ENCODE measurements at regions not wholly inside any gene's neighbourhood (a gene's known extent, or its start where the extent isn't known, plus 50 kb on each side); places are given as distances from the start of the nearest gene placed in this dataset.

DNA sequence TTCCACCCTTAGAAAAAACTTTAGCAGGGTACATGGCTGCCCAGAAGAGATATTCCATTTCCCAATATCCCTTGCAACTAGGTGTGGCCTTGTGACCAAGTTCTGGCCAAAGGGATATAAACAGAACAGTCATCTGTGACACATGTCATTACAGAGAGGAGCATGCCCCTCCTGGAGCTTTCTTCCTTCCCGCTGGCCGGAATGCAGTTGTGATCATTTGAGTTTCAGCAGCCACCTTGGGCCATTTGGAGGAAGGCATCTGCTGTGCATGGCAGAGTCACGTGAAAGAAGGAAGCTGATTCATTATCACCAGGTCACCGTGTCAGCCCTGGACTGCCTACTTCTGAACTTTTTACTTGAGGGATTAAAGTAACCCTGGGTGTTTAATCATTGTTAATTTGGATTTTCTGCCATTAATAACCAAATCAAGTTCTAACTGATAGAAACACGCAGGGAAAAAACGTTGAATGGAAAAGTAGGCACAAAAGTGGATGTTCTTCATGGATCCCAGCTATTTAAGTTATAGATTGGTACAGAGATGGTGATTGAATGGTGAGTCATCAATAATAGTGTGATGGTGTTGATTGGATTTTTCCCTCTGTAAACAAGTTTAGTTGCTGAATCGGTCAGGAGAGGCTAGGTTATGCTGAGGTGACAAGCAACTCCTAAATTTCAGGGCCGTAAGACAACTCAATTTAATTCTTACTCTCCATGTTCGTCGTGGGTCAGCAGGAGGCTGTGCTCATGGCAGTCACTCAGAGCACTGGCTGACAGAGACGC lies 80.7 kb upstream of the CCDC167 start:
- Histone ChIP-seq H3K27me3 (replicated peaks) (no peaks in the 10 kb centered on the region), H3K4me3 (ENCODE audit: low read depth, low read length) (no peak overlapping the region), H3K27ac (no peak overlapping the region), H3K36me3 (replicated peaks) (no peaks in the 10 kb centered on the region)
- TF ChIP-seq, protein P1, sequence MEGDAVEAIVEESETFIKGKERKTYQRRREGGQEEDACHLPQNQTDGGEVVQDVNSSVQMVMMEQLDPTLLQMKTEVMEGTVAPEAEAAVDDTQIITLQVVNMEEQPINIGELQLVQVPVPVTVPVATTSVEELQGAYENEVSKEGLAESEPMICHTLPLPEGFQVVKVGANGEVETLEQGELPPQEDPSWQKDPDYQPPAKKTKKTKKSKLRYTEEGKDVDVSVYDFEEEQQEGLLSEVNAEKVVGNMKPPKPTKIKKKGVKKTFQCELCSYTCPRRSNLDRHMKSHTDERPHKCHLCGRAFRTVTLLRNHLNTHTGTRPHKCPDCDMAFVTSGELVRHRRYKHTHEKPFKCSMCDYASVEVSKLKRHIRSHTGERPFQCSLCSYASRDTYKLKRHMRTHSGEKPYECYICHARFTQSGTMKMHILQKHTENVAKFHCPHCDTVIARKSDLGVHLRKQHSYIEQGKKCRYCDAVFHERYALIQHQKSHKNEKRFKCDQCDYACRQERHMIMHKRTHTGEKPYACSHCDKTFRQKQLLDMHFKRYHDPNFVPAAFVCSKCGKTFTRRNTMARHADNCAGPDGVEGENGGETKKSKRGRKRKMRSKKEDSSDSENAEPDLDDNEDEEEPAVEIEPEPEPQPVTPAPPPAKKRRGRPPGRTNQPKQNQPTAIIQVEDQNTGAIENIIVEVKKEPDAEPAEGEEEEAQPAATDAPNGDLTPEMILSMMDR (IDR thresholded peaks at IDR 0.05; ENCODE audit: low read depth, low read length, missing control alignments), result no peak
- DNase-seq, result no peak
- in situ Hi-C loops (cut with HindIII; ENCODE audit: low pct_ligation_motif_present, low sequenced_read_pairs), result no loop called here

DNA sequence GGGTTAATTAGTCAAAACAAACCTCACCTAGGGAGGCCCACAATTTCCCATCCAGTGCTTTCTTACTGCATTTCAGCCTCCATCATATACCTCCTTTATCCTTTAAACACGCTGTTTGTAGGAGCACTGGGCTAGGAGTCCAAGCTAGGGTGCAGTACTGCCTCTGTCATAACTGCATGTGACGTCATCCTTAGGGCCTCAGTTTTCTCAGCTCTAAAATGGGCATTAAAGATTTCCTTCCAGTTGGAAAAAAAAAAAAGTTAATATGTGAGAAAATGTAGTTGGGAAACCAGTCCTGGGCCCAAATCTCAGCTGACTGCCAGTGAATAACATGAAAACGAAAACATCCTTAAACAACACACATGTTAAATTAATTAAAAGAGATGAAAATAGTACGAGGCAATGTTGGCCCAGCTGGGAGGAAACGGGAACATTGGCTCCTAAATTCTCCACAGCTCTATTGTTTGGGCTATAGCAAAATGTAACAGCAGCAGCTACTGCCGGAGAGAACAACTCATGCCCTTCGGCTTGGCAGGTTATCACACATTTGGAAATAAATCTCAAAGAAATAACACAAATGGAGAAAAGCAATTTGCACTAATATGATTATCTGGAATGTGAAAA lies 79.9 kb upstream of the CCDC167 start:
- no peaks in the 10 kb centered on the region for H3K27me3 ChIP-seq (replicated peaks)
- no peak for DNase-seq
- no peak overlapping the region for H3K27ac ChIP-seq
- no peak overlapping the region for H3K4me3 ChIP-seq (ENCODE audit: low read depth, low read length)
- in situ Hi-C loops (cut with HindIII; ENCODE audit: low pct_ligation_motif_present, low sequenced_read_pairs), result no loop called here
- TF ChIP-seq, protein P1 (IDR thresholded peaks at IDR 0.05; ENCODE audit: low read depth, low read length, missing control alignments), result no peak
- no peaks in the 10 kb centered on the region for H3K36me3 ChIP-seq (replicated peaks)

DNA sequence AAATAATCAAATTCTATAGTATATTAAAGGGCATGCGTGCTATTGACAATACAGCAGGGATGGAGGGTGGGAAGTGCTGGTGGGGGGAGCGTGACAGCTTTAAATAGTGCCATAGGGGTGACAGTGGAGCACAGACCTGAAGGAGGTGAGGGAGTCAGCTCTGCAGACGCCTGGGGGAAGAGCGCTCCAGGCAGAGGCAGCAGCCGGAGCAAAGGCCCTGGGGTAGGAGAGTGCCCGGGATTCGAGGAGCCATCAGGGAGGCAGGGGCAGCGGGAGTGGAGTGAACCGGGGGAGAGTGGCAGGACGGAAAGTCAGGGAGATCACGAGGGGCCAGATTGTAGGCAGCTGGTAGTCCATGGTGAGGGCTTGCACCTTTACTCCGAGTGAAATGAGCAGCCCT lies 78.4 kb upstream of the CCDC167 start:
- no peaks in the 10 kb centered on the region for H3K27me3 ChIP-seq (replicated peaks)
- in situ Hi-C loops (cut with HindIII; ENCODE audit: low pct_ligation_motif_present, low sequenced_read_pairs), result no loop called here
- H3K36me3 ChIP-seq (replicated peaks), result no peaks in the 10 kb centered on the region
- DNase-seq, result no peak
- no peak overlapping the region for H3K27ac ChIP-seq
- H3K4me3 ChIP-seq (ENCODE audit: low read depth, low read length), result no peak overlapping the region
- TF ChIP-seq, protein P1 (IDR thresholded peaks at IDR 0.05; ENCODE audit: low read depth, low read length, missing control alignments), result no peak

DNA sequence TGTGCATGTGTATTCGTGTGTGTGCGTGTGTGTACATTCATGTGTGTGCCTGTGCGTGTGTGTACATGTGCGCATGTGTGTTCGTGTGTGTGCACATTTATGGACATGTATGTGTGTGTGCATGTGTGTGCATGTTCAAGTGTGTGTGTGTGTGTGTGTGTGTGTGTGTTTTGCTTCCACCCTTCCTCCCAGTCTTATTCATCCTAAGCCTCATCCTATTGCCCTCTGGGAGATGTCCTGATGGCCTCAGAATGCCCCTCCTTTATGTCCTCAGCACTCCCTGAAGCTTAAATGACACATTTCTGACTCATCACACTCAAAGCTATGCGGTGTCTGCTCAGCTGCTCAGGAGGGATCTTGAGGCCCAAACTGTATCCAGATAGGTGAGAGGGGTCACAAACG lies 76.6 kb upstream of the CCDC167 start:
- in situ Hi-C loops (cut with HindIII; ENCODE audit: low pct_ligation_motif_present, low sequenced_read_pairs), result no loop called here
- TF ChIP-seq, protein P1 (IDR thresholded peaks at IDR 0.05; ENCODE audit: low read depth, low read length, missing control alignments), result no peak
- no peak overlapping the region for H3K4me3 ChIP-seq (ENCODE audit: low read depth, low read length)
- no peaks in the 10 kb centered on the region for H3K27me3 ChIP-seq (replicated peaks)
- H3K36me3 ChIP-seq (replicated peaks), result no peaks in the 10 kb centered on the region
- peak; percentile 58 for DNase-seq
- H3K27ac ChIP-seq, result no peak overlapping the region

DNA sequence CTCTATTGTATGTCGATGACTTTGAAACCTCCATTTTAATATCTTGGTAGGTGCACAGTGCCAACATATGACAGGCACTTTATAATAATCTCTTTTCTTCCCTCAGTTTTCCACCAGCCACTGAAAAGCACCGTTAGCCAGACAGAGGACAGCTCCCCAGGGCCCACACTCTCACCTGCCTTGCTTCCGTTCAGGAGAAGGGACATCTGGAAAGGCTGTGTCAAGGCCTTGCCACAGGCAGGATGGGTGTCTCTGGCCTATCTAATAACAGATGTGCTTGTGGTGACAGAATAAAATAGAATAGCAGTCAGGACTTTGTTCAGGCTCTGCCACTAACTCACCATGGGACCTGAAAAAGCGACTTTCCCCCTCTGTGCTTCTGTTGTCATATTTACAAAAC lies 75.5 kb upstream of the CCDC167 start:
- TF ChIP-seq, protein P1 (IDR thresholded peaks at IDR 0.05; ENCODE audit: low read depth, low read length, missing control alignments), result no peak
- in situ Hi-C loops (cut with HindIII; ENCODE audit: low pct_ligation_motif_present, low sequenced_read_pairs), result no loop called here
- no peaks in the 10 kb centered on the region for H3K36me3 ChIP-seq (replicated peaks)
- no peak for DNase-seq
- no peak overlapping the region for H3K27ac ChIP-seq
- H3K4me3 ChIP-seq (ENCODE audit: low read depth, low read length), result no peak overlapping the region
- peaks cover 5% of the 10 kb centered on the region for H3K27me3 ChIP-seq (replicated peaks)

Measured in brain microvascular endothelial cell (primary cell).